DOHH2 (cell line): ENCODE measurements at regions not wholly inside any gene's neighbourhood (a gene's known extent, or its start where the extent isn't known, plus 50 kb on each side); places are given as distances from the start of the nearest gene placed in this dataset.

ENCODE experiments used
- CTCF ChIP-seq: fragments of 200-600 bp; sonication (generic); IDR thresholded peaks from one replicate; pipeline ENCODE4 v1.5.1; 2014; ENCODE audit warnings: antibody characterized with exemption, mild to moderate bottlenecking, low read depth, low read length; ENCODE audit not compliant: poor library complexity, severe bottlenecking
- EZH2phosphoT487 ChIP-seq: fragments of 200-600 bp; sonication (generic); IDR thresholded peaks from 2 replicates; pipeline ENCODE4 v1.6.1; 2017; ENCODE audit warnings: borderline replicate concordance, mild to moderate bottlenecking, antibody characterized with exemption, low read length, moderate library complexity, mixed read lengths

- no peak for TF ChIP-seq CTCF
- TF ChIP-seq EZH2phosphoT487 = no peak
Observed at GRCh38 chr6:141169419-141169818, 963.3 kb upstream of the GJE1 start.
